HG02798 (cell line): ENCODE measurements at regions not wholly inside any gene's neighbourhood (a gene's known extent, or its start where the extent isn't known, plus 50 kb on each side); places are given as distances from the start of the nearest gene placed in this dataset.

ENCODE experiments used
- ATAC-seq: cut with Tn5 transposase; IDR thresholded peaks from one replicate; pipeline ENCODE4 v1.9.1; 2021; ENCODE audit warnings: mild to moderate bottlenecking; ENCODE audit not compliant: unreplicated experiment, poor library complexity

DNA sequence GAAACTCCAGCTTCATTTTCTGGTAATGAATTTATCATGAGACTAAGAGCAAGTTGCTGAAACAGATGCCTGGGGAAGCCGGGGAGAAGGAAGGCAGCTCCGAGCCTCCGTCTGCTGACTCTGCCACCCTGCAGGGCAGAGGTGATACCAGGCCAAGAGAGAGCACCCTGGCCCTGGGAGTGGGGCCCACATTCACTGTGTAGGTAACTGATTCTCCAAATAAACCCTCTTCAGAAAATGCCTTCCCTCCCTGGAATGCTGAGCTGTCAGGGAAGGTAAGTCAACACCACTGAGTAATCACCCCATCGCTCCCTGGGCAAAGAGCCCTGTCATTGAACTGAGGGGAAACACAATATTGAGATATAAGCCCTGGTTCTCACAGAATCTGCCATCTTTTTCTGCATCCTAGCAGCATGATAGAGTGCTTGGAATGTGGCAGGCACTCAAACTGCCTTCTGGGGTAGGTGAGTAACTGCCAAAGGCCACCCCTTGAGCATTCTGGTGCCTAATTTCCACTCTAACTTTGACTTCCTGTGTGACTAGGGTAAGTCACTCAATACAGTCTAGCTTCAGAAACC lies 147.6 kb downstream of the SPATA19 start:
- no peak for ATAC-seq

DNA sequence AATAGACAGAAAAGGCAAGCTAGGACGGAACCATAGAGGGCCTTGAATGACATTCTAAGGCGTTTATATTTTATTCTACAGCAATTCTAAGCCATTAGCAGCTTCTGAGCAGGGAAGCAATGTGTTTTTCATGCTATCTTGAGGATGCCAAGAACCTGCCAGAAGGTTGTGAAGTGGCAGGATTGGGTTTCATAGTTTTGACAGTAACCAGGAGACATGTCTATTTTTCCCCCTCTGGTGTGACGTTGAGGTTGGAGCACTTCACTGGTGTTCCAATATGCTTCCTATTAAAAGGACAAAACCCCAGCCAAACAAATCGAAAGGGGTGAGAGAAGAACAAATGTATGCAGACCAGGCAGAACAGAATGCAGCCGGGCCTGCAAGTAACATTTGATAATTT lies 148.2 kb downstream of the SPATA19 start:
- ATAC-seq = no peak

DNA sequence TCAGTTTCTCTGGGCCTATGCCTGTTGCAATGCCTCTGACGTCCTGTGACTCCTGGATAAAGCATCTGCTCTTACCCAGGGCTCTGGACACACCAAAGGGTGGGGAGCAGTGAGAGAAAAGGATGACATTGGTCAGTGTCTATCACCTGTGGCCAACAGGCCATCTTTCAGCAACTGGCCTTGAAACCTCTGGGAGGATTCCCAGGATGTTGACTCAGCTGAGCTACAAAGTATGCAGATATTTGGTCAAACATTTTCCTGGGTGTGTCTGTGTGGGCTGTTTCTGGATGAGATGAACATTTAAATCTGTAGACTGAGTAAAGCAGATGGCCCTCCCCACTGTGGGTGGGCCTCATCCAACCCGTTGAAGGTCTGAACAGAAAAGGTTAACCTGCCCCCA lies 149.9 kb downstream of the SPATA19 start:
- no peak for ATAC-seq

DNA sequence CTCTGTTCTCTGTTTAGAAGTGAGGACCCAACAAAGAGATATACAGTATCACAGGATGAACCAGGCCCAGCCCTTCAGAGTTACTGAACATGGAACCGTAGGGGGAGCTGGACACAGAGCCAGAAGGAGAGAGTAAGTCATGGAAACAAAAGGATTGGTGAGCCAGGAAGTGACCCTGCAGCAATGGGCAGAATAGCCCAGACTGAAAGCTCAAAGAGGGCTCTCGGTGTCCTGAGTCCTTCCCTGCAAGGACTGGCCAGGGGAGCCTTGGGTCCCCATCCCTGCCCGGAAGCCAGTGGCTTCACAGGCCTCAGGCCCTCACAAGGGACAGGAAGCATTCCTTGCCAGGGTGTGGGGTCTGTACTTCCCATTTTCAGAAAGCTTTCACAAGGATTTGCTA lies 150.6 kb downstream of the SPATA19 start:
- ATAC-seq = no peak

DNA sequence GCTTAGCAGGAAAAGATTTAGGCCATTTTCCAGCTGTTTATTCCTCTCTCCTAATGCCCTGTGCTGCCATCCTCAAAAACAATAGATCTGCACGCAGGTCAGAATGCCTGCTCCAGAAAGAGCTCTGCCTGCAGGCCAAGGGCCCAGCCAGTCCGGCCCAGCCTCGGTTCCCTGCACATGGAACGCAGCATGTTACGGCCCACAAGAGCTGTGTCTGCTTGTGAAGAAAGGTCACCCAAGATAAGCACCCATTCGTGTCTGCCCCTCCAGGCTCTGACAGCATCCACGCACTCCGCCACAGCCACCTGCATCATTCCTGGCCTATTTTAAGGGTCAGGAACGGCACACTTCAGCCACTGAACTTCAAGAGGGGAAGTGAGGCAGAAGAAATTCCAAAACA lies 152.2 kb downstream of the SPATA19 start:
- no peak for ATAC-seq

DNA sequence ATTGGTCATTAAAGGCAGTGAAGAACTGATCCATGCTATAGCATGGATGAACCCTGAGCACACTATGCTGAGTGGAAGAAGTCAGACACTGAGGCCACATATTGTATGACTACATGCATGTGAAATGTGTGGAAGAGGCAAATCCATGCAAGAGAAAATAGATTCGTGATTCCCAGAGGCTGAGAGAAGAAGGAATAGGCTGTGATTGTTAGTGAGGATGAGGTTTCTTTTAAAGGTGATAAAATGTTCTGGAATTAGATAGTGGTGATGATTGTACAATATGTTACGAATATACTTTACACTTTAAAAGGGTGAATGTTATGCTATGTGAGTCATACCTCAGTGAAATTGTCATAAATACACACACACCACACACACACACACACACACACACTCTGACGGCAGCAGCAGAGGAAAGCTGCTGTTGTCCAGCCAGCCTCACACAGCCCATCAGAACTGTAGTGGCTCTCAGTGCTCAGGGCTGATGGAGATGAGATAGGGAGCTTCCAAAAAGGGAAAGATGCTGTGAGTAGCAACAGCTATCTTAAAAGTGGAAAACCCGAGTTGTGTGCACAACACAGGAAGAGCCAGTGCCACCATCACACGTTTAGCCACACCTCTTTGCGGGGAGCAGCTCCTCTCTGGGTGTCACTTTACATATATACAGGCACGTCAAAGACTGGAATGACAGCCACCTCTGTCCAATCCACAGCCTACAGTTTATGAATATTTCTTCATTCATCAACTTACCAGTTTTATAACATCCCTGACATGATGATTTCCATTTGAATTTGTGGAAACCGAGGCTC lies 153.0 kb downstream of the SPATA19 start:
- no peak for ATAC-seq

DNA sequence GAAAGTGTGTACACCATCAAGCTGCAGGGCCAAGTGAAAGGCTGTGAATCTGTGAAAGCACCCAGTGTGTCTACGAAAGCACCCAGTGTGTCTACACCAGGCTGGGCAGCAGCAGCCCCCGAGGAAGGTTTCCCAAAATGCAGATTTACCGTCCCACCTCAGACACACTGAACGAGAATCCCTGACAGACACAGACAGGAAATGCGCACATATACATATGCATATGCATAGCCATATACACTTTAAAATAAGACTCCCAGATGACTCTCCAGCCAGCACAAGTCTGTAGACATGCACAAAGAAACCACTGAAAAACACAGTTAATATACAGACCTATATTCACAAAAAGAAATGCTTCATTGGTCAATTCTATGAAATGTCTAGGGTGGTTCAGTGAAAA lies 155.5 kb upstream of the OPCML start:
- no peak for ATAC-seq

DNA sequence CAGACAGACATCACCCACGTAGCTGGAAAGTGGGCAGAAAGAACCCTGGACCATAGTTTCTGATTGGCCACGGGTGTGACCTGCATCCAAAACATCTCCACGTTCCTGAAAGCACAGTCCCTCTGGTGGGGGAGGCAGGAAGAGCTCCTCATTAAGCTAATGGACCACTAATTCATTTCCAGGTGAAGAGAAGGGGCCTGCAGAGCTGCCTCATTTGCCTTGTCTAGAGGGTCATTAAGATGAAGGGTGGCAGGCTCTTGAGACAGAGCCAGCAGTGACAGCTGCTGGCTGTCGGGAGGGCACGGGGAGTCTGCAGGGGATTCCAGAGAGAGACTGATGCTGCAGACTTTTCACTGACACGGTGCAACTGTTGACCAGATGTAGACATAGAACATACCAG lies 149.6 kb upstream of the OPCML start:
- ATAC-seq = no peak

DNA sequence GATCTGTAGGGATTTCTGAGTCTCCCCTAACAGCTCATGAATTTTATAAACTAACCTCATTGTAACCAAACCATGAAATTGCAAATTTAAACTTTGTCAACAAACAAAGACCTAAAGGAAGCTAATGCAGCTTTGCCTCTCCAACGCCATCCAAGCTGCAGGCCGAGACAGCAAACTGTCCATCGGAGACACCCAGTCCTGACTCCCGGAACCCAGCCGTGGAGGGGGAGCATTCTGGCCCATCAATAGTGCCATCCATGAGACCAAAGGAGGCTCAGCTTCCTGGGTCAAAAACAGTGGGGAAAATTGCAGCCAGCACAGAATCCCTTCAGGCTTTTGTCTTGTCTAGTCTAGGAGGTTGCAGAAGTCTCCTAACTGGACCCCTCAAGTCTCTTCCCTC lies 147.6 kb upstream of the OPCML start:
- ATAC-seq = no peak

DNA sequence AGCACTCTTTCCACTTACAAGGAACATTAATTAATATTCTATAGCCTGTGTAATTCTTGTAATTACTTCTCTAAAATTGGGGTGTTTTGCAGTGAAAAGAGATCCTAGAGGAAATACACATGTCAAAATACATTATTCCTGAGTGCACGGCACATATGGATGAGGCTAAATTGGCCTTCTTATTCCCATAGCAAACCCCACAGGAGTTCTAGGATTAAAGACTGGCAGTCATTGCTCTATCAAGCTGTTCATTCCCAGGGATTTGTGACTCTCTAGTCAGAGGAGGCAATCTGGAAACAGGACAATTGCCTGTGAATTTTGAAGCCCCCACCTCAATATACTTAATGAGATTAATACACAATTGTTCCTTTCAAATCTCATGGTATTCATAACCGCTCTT lies 145.9 kb upstream of the OPCML start:
- ATAC-seq = no peak

DNA sequence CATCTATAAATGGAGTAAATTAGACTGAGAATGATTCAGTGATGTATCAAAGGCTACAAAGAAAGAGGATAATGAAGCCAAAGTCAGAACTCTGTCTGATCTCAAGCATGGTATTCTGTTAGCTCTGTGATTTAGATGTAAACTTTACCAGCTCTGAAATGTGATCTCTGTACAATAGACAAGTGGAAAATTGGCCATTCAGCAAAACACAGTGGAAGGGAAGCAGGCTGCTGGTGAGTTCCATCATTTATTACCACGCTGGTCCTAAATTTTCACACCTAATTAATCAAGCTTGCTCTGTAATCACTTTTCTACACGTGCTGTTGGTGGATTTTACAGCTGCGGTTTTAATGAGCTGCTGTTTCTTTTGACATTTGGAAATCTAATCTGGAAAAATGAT lies 145.1 kb upstream of the OPCML start:
- ATAC-seq = no peak

DNA sequence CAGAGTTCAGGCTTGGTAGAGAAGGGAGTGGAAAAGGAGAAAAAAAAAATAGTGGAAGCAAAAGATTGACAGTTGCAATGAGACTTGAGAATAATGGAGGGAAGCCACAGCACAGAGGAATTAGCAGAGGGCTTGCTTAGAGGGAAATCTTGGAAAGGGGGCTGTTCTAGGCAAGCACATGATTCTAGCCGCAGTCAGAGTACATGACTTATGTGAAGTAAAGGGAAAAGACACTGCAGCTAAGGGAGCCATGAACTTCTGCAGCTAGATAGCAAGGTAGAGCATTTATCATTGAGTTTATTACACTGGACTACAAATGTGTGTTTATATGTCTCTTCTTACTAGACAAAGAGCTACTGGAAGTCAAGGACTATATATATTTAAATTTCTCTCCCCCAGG lies 144.0 kb upstream of the OPCML start:
- ATAC-seq = no peak

DNA sequence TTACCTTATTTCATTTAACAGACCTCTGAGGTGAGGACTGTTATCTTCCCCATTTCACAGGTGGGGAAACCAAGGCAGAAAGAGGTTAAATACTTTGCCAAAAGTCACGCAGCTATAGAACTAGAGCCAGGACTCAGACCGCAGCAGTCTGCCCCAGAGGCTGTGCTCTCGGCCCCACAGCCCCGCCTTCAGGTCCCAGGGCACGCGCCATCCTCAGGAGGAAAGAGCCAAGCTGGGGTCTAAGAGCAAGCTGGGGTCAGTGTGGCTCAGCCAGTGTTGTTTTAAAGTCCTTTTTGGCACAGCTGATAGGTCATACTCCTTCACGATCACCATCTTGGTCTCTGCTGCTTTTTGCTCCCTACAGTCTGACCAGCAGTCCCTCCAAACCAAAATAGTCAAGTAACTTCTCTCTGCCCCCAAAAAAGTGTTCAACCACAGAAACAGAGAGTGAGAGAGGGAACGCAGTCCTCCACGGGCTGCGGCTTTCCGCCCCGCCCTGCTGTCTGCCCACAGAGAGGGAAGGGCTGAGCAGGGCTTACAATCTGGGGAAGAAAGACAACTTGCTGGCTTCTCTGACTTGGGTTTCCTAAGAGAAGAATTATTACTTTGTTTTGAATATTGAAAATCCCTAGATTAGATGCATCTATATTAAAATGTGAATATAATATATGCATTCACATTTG lies 137.2 kb upstream of the OPCML start:
- ATAC-seq = no peak

DNA sequence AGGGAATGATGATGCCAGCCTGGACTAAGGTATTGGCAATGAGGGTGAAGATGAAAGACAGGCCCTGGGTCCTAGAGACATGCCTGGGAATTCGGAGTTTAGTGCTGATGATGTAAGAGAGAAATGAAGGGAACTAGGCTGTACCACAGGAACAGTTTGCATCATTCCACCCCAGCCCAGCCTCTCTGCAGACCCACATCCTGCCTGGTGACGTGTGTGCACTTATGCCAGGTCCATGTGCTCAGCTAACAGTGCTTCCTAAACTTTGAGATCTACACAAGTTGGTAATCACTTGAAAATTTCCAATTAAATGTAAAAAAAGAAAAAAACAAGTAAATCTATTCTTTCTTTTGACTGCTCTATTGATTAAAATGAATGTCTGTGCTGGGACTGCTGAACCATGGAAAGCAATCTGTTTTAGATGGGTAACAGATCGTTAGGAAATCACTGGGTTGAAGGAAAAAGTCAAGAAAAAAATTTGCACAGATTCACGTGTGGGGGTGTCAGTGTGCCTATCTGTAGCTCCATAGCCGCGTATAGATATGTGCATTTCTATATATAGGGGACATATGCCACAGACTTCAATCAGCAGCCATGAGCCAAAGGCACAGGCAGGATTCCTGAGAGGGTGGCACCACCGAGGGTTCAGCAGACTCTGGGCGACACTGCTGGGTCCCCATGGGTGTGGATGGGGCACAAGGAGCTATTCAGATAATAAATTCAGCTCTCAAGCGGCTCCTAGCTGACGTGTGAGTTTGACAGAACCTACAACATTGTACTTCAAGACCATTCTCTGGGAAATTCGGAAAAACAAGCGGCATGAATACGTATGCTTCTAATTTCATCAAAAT lies 131.1 kb upstream of the OPCML start:
- ATAC-seq = no peak

DNA sequence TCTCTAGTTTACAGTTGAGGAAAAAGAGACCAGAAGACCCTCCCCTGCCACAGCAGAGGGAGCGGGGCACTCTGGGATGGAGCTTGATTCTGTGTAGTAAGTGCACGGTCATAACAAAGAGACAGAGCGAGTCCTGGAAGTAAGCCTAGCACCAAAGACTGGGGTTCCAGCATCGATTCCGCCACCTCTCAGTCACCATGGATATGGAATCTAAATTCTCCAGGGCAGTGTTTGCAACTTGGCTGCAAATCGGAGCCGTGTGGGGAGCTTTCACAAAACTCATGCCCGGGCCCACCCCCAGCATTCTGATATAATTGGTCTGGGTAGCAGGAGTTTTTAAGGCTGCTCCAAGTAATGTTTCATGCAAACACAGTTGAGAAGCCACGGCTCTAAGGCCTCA lies 129.5 kb upstream of the OPCML start:
- no peak for ATAC-seq

DNA sequence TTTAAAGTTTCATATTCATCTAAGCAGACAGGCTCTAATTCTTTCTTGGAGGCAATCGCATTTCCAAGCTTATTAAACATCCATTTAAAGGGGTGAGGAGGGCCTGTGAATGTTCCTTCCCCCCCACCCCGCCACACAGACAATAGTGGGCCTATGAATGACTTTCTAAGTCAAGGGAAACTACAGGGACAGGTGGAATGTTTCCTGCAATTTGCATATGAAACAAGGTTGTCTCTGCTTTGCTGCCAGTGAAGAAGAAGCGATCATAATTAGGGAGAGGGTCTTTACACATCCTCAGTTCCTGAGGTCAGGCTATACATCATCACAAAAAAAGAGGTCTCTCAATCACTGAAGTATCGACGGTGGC lies 127.9 kb upstream of the OPCML start:
- no peak for ATAC-seq

DNA sequence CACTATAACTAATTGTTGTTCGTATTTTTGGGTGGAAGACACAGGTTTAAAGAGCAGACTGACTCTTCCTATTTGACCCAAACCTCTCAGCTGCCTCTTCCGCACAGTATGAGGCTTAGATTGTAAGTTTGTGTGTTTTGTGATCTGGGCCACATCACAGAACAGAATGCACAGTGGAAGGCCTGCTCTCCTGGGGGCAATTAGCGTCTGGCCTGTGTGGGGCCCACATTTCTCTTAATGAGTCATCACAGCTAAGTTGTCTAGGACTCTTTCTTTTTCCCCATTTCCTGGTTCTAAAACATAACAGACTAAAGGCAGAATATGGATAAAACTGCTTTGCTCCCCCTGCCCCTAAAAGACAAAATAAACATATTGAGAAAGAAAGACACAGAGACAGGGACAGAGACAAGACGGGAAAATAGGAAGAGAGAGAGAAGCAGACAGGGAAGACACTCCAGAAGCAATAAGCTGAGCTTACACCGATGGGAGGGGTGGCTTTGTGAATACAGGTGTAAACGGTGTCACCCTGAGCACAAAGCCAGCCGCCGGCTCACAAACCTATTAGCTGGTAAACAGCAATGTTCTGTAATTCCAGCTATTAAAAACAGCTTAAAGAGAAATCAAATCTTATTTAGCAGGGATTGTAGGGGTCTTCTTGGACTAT lies 127.4 kb upstream of the OPCML start:
- peak; percentile 64 for ATAC-seq

DNA sequence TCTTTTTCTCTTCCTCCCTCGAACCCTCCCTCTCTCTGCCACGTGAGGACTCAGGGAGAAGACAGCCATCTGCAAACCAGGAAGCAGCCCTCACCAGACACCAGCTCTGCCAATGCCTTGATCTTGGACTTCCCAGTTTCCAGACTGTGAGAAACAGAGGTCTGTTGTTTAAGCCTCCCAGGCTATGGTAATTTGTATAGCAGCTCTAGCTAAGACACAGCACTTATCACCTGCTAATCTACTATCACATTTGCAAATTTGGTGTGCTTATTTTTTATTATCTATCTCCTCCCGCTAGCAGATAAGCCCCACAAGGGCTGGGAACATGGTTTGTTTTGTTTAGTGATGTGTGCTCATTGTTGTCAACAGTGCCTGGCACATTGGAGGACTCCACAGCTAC lies 124.8 kb upstream of the OPCML start:
- no peak for ATAC-seq

DNA sequence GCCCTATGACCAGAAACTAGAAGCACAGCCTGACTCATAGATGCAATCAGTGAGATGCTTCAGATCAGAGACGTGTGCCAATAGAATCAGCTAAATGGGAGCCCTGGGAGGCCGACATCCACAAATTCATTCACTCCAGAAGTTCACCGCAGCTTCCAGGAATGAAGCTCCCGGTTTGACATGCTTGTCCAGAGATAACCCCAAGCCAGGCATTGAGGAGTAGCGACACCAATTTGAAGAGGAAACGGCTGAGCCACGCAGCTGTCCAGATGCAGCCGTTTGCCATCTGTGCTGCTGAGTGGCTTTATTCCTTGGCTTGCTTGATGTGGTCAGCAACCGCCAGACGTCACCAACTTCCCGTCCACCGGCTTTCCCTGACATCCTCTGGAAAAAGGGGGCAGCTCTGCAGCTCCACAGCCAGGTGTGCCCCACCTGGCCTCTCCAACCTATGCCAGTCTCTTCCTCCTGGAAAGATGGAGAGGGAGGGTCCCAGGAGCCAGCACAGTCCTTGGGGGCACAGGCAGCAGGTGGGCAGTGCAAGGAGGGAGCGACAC lies 123.9 kb upstream of the OPCML start:
- ATAC-seq = no peak

DNA sequence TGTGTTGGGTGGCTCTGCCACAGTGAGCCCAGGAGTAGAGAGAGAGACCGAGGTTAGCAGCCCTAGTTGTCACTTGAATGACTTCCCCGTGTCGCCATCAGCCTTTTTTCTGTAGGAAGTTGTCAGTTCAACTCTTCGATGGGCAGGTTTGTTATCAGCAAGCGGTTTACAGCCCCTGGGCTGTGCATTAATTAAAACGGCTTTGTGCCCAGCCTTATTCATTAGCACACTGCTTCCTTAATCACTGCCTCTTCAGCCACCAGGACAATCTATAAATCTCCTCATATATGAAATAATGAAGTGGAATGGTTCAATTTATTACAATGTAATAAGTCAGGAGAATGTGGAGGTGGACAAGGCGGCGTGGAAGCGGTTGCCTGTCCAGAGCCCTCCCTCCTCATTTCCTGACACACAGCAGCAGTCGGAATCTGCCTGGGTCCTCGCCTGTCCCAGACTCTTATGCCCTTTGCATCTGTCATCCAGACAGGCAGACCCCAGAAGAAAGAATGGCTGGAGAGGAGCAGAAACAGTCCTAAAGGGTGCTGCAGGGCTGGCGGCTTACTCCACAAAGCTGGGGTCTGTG lies 122.4 kb upstream of the OPCML start:
- ATAC-seq = no peak
